ENCODE measurements at regions not wholly inside any gene's neighbourhood (a gene's known extent, or its start where the extent isn't known, plus 50 kb on each side); places are given as distances from the start of the nearest gene placed in this dataset.

GRCh38 chr11:90803366-90803765 is 580.5 kb upstream of the CHORDC1 start:
- Histone ChIP-seq H3K4me3 (no peak overlapping the region), H3K4me1 (ENCODE audit: control insufficient read depth in 1 of 2, low read depth in 2 of 2) (no peaks in the 10 kb centered on the region), H3K27ac (no peak overlapping the region), H3K9me3 (no peaks in the 10 kb centered on the region), H3K36me3 (no peaks in the 10 kb centered on the region), H3K27me3 (replicated peaks; ENCODE audit: insufficient read depth) (no peaks in the 10 kb centered on the region)
- TF ChIP-seq CTCF (IDR thresholded peaks at IDR 0.05): no peak
- DNase-seq (ENCODE audit: low spot score) (no peak), ATAC-seq (ENCODE audit: insufficient number of reproducible peaks, low FRiP score, low read depth) (no peak)

- H3K27ac ChIP-seq: no peak overlapping the region
- H3K36me3 ChIP-seq: no peaks in the 10 kb centered on the region
- DNase-seq (ENCODE audit: low spot score): no peak
- no peaks in the 10 kb centered on the region for H3K4me1 ChIP-seq (ENCODE audit: control insufficient read depth in 1 of 2, low read depth in 2 of 2)
- no peak overlapping the region for H3K4me3 ChIP-seq
- H3K9me3 ChIP-seq: no peaks in the 10 kb centered on the region
- no peak for ATAC-seq (ENCODE audit: insufficient number of reproducible peaks, low FRiP score, low read depth)
- no peak for TF ChIP-seq CTCF (IDR thresholded peaks at IDR 0.05)
- H3K27me3 ChIP-seq (replicated peaks; ENCODE audit: insufficient read depth): no peaks in the 10 kb centered on the region
Measured at GRCh38 chr11:90798769-90799168, 575.9 kb upstream of the CHORDC1 start.

GRCh38 chr11:90795746-90796145 is 572.9 kb upstream of the CHORDC1 start:
- H3K36me3 ChIP-seq: no peaks in the 10 kb centered on the region
- H3K4me1 ChIP-seq (ENCODE audit: control insufficient read depth in 1 of 2, low read depth in 2 of 2): no peaks in the 10 kb centered on the region
- no peak overlapping the region for H3K27ac ChIP-seq
- TF ChIP-seq CTCF (IDR thresholded peaks at IDR 0.05): no peak
- no peaks in the 10 kb centered on the region for H3K9me3 ChIP-seq
- ATAC-seq (ENCODE audit: insufficient number of reproducible peaks, low FRiP score, low read depth) (no peak), DNase-seq (ENCODE audit: low spot score) (no peak)
- no peaks in the 10 kb centered on the region for H3K27me3 ChIP-seq (replicated peaks; ENCODE audit: insufficient read depth)
- no peak overlapping the region for H3K4me3 ChIP-seq

- TF ChIP-seq CTCF (IDR thresholded peaks at IDR 0.05): no peak
- no peaks in the 10 kb centered on the region for H3K4me1 ChIP-seq (ENCODE audit: control insufficient read depth in 1 of 2, low read depth in 2 of 2)
- ATAC-seq (ENCODE audit: insufficient number of reproducible peaks, low FRiP score, low read depth) (no peak), DNase-seq (ENCODE audit: low spot score) (no peak)
- H3K27ac ChIP-seq: no peak overlapping the region
- H3K27me3 ChIP-seq (replicated peaks; ENCODE audit: insufficient read depth): no peaks in the 10 kb centered on the region
- no peaks in the 10 kb centered on the region for H3K36me3 ChIP-seq
- H3K9me3 ChIP-seq: peaks cover 3% of the 10 kb centered on the region
- no peak overlapping the region for H3K4me3 ChIP-seq
Measured at GRCh38 chr11:90788961-90789360, 566.1 kb upstream of the CHORDC1 start.

- Histone ChIP-seq H3K36me3 (no peaks in the 10 kb centered on the region), H3K4me1 (ENCODE audit: control insufficient read depth in 1 of 2, low read depth in 2 of 2) (no peaks in the 10 kb centered on the region), H3K27me3 (replicated peaks; ENCODE audit: insufficient read depth) (no peaks in the 10 kb centered on the region), H3K4me3 (no peak overlapping the region), H3K27ac (no peak overlapping the region), H3K9me3 (peaks cover 3% of the 10 kb centered on the region)
- TF ChIP-seq CTCF (IDR thresholded peaks at IDR 0.05): no peak
- no peak for DNase-seq (ENCODE audit: low spot score)
- no peak for ATAC-seq (ENCODE audit: insufficient number of reproducible peaks, low FRiP score, low read depth)
Measured at GRCh38 chr11:90784241-90784814, 561.5 kb upstream of the CHORDC1 start.
